ENCODE measurements at regions not wholly inside any gene's neighbourhood (a gene's known extent, or its start where the extent isn't known, plus 50 kb on each side); places are given as distances from the start of the nearest gene placed in this dataset.

- Mint-ChIP-seq H3K27ac (no peak overlapping the region), H3K4me1 (no peaks in the 10 kb centered on the region), H3K27me3 (ENCODE audit: insufficient read depth, low read depth) (no peaks in the 10 kb centered on the region), H3K9me3 (no peaks in the 10 kb centered on the region), H3K36me3 (no peaks in the 10 kb centered on the region), H3K4me3 (no peak overlapping the region)
- Histone ChIP-seq H4K20me1 (ENCODE audit: low read depth) (no peaks in the 10 kb centered on the region), H3K9me3 (ENCODE audit: low read depth) (no peaks in the 10 kb centered on the region), H2AFZ (replicated peaks) (no peak overlapping the region), H3F3A (ENCODE audit: low read depth) (no peaks in the 10 kb centered on the region), H3K36me3 (no peaks in the 10 kb centered on the region), H3K27me3 (no peaks in the 10 kb centered on the region), H3K4me3 (no peak overlapping the region), H3K79me2 (ENCODE audit: low read depth) (no peaks in the 10 kb centered on the region), H3K9ac (no peak overlapping the region), H3K27ac (no peak overlapping the region), H3K4me2 (no peak overlapping the region), H3K4me1 (no peaks in the 10 kb centered on the region)
- DNase-seq (ENCODE audit: low spot score), result no peak
- TF ChIP-seq EZH2phosphoT487 (IDR thresholded peaks at IDR 0.05) (no peak), EZH2 (IDR thresholded peaks at IDR 0.05) (no peak), CTCF (IDR thresholded peaks at IDR 0.05) (no peak)
These were observed 1545.1 kb downstream of the AMY1C start for GRCh38 chr1:105294838-105295237.

- Histone ChIP-seq H3K4me2 (no peak overlapping the region), H3K79me2 (ENCODE audit: low read depth) (no peaks in the 10 kb centered on the region)
- no peaks in the 10 kb centered on the region for H3K36me3 Mint-ChIP-seq
These were observed 1560.4 kb downstream of the AMY1C start for GRCh38 chr1:105310063-105310462.

GRCh38 chr1:105317976-105318375, 1568.3 kb downstream of the AMY1C start:
- Histone ChIP-seq H3K4me2 (no peak overlapping the region), H3K36me3 (no peaks in the 10 kb centered on the region), H2AFZ (replicated peaks) (no peak overlapping the region), H3K79me2 (ENCODE audit: low read depth) (no peaks in the 10 kb centered on the region), H3K27me3 (no peaks in the 10 kb centered on the region), H3K4me3 (no peak overlapping the region), H3F3A (ENCODE audit: low read depth) (no peaks in the 10 kb centered on the region), H4K20me1 (ENCODE audit: low read depth) (no peaks in the 10 kb centered on the region), H3K9ac (no peak overlapping the region), H3K9me3 (ENCODE audit: low read depth) (peaks cover 4% of the 10 kb centered on the region), H3K4me1 (no peaks in the 10 kb centered on the region), H3K27ac (no peak overlapping the region)
- Mint-ChIP-seq H3K9me3 (peaks cover 7% of the 10 kb centered on the region), H3K4me1 (no peaks in the 10 kb centered on the region), H3K36me3 (no peaks in the 10 kb centered on the region), H3K27ac (no peak overlapping the region), H3K4me3 (no peak overlapping the region), H3K27me3 (ENCODE audit: insufficient read depth, low read depth) (peaks cover 2% of the 10 kb centered on the region)
- DNase-seq (ENCODE audit: low spot score), result no peak
- TF ChIP-seq CTCF (IDR thresholded peaks at IDR 0.05) (no peak), EZH2 (IDR thresholded peaks at IDR 0.05) (no peak), EZH2phosphoT487 (IDR thresholded peaks at IDR 0.05) (no peak)

More at GRCh38 chr1:105310063-105310462, 1560.4 kb downstream of the AMY1C start:
- DNase-seq (ENCODE audit: low spot score), result no peak
- Histone ChIP-seq H3F3A (ENCODE audit: low read depth) (no peaks in the 10 kb centered on the region), H3K4me1 (no peaks in the 10 kb centered on the region), H3K9ac (no peak overlapping the region), H3K27ac (no peak overlapping the region), H3K36me3 (no peaks in the 10 kb centered on the region), H3K9me3 (ENCODE audit: low read depth) (no peaks in the 10 kb centered on the region), H3K27me3 (no peaks in the 10 kb centered on the region), H4K20me1 (ENCODE audit: low read depth) (no peaks in the 10 kb centered on the region), H2AFZ (replicated peaks) (no peak overlapping the region), H3K4me3 (no peak overlapping the region)
- Mint-ChIP-seq H3K9me3 (no peaks in the 10 kb centered on the region), H3K27ac (no peak overlapping the region), H3K4me3 (no peak overlapping the region), H3K27me3 (ENCODE audit: insufficient read depth, low read depth) (no peaks in the 10 kb centered on the region), H3K4me1 (no peaks in the 10 kb centered on the region)
- TF ChIP-seq EZH2 (IDR thresholded peaks at IDR 0.05) (no peak), EZH2phosphoT487 (IDR thresholded peaks at IDR 0.05) (no peak), CTCF (IDR thresholded peaks at IDR 0.05) (no peak)
